GM18951 (cell line): ENCODE measurements at regions not wholly inside any gene's neighbourhood (a gene's known extent, or its start where the extent isn't known, plus 50 kb on each side); places are given as distances from the start of the nearest gene placed in this dataset.
"Not testable (repeated sequence)": the region's sequence is repeated elsewhere in the genome, so short reads cannot be mapped to it uniquely, and the experiment has no call there.

ENCODE experiments used
- POLR2A ChIP-seq: IDR thresholded peaks from 4 replicates; pipeline ENCODE4 v1.6.1; 2011; ENCODE audit warnings: mild to moderate bottlenecking; ENCODE audit not compliant: insufficient read length, insufficient read depth; ENCODE audit errors: extremely low read depth
- in situ Hi-C: fragments of 300-500 bp; cut with MboI; formaldehyde crosslinking; loops from one replicate; pipeline ENCODE4 v1.12.0; 2022; ENCODE audit warnings: low sequenced_read_pairs, mixed read lengths, inconsistent platforms; ENCODE audit not compliant: unreplicated experiment

DNA sequence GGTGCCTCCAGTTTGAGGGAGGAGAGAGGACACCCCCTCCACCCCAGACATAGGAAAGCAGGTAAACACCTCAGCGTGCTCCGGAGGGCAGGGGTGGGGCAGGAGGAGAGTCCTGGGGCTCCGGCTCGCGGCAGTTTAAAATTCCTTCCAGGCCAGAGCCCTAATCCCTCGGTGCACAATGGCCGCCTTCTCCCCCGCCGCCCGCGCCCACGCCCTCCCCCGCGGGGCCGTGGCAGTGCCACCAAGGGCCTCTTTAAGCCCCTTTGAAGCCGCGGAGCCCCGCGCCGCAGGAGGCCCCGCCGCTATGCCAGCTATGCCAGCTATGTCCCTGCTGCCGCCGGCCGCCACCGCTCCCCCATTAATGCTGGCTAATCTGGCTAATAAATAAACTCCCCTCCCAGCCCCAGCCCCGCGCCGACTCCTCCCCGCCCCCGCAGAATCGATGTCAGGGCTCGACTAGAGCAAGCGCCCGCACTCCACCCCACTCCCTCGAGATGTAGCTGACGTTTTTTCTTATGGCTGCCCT lies 125.1 kb downstream of the MRPL14 start:
- TF ChIP-seq POLR2A, result no peak
- in situ Hi-C loops, result no loop called here

DNA sequence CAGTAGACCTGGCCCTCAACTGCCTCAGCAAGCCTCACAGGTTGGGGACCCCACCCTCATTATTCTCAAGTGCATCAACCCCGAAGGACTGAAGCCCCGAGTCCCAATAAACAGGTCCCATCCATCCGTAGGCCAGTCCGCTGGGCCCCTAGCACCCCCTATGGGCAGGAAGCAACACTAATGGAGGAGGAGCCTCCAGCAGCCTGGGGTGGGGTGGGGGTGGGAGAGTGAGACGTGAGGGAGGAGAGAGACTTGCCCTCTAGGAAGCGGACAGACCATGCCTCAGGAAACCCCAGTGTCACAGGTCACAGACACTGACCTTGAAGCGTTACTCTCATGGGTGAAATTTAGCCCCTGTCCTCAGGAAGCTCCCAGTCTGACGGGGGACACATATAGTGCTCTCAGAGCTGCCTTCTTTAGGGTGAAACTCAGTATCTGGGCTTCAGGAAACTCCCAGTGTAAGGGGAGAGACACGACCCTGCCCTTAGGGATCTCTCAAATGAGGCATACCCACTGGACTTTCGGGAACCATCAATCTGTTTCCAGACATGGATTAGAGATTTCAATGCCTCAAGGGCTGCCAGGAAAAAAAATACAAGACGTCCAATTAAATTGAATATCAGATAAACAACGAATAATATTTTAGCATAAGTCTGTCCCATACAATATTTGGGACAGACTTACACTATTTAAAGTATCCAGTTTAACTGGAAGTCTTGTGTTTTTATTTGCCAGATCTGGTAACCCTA lies 125.8 kb downstream of the MRPL14 start:
- in situ Hi-C loops, result no loop called here
- no peak for TF ChIP-seq POLR2A

DNA sequence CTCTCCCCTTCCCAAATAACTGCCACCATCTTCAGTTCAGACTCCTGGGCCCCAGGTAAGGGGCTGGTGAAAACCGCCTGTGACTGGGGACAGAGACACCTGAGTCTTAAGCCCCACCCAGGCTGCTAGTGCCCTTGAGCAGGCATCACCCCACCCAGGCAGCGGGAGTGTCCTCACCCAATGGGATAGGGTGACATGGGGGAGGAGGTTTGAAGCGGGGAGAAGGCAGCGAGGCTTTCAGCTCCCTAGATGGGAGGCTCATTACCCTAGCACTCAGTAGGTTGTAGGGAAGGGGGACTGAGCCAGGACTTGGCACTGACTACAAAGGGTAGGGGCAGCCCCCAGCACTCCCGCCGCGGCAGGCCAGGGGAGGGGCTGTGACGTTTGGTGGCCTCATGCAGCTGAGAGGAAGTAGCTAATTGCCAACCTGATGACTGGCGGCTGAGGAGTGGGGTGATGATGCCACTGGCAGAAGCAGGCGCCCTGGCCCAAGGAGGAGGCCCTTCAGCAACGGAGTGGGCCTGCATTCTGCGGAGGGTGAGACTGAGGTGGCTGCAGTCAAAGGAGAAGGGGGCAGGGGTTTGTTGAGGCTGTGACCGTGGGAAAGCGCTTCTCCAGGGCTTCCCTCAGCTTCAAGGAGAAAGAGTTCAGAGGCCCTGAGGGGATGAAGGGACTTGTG lies 126.9 kb downstream of the MRPL14 start:
- in situ Hi-C loops, result no loop called here
- peak; percentile 56 for TF ChIP-seq POLR2A

DNA sequence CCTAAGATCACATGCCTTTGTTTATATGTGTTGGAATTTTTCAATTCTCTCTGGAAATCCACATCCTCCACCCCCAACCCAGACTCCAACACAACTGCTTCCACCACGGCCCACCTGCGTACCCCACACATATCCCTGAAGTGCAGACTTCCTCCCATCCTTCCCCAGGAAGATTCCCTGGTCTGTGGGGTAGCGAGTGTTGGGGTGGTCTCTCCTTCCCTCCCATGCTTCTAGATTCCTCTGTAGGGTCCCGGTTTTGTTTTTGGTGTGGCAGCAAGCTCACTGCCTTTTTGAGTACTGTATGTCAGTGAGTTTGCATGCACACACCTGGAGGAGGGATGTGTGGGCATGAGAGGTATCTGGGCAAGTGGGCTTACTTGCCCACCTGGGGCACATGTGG lies 127.6 kb downstream of the MRPL14 start:
- no peak for TF ChIP-seq POLR2A
- in situ Hi-C loops, result no loop called here

DNA sequence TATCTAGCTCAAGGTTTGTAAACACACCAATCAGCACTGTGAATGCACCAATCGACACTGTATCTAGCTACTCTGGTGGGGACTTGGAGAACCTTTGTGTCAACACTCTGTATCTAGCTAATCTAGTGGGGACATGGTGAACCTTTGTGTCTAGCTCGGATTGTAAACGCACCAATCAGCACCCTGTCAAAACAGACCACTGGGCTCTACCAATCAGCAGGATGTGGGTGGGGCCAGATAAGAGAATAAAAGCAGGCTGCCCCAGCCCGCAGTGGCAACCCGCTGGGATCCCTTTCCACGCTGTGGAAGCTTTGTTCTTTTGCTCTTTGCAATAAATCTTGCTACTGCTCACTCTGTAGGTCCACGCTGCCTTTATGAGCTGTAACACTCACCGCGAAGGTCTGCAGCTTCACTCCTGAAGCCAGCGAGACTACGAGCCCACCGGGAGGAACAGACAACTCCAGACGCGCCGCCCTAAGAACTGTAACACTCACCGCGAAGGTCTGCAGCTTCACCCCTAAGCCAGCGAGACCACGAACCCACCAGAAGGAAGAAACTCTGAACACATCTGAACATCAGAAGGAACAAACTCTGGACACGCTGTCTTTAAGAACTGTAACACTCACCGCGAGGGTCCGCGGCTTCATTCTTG lies 128.5 kb downstream of the MRPL14 start:
- in situ Hi-C loops, result not testable (repeated sequence)

DNA sequence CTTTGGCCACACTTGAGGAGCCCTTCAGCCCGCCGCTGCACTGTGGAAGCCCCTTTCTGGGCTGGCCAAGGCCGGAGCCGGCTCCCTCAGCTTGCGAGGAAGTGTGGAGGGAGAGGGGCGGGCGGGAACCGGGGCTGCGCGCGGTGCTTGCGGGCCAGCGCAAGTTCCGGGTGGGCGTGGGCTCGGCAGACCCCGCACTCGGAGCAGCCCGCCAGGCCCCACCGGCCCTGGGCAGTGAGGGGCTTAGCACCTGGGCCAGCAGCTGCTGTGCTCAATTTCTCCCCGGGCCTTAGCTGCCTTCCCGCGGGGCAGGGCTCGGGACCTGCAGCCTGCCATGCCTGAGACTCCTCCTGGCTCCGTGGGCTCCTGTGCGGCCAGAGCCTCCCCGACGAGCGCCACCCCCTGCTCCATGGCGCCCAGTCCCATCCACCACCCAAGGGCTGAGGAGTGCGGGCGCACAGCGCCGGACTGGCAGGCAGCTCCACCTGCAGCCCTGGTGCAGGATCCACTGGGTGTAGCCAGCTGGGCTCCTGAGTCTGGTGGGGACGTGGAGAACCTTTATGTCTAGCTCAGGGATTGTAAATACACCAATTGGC lies 129.2 kb downstream of the MRPL14 start:
- in situ Hi-C loops, result not testable (repeated sequence)

DNA sequence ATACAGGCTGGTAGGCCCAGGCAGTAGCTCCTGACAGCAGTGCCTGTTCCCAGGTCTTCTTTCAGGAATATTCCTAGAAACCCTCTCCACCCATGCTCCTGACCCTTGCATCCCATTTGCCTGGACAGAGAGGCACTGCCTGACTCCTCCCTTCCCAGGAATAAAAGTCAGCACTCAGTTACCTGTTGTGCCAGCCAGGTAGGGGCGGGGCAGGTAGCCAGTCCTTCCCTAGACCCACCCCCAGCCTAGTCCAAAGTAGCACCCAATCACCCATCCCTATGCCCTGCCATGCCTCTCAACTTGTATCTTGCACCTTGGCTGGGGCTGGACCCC lies 129.9 kb downstream of the MRPL14 start:
- in situ Hi-C loops, result no loop called here
- no peak for TF ChIP-seq POLR2A

DNA sequence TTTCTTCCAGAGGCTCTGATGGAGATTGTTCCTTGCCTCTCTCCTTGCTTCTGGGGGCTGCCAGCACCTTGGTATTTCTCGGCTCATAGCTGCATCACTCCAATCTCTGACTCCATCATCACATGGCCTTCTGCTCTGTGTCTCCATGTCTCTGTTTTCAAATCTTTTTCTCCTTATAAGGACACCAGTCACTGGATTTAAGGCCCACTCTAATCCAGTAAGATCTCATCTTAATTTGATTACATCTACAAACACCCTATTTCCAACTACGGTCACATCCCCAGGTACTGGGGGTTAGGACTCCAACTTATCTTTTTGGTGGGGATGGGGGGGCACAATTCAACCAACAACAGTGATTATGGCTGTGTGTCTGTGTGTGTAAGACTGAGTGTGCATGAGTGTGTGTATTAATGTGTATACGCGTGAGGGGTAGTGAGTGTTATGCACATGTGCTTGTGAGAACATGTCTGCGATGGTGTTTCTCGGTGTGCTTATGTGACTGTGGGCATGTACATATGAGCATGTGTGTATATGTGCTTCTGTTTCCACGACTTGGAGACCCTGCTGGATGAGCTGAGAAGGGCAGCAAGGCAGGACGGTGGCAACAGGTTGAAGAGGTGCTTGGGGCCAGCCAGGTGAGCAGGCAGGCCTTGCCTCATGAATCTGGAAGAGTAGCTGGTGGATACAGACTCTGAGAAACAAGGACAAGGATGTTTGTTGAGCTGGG lies 130.5 kb downstream of the MRPL14 start:
- in situ Hi-C loops, result no loop called here
- no peak for TF ChIP-seq POLR2A

DNA sequence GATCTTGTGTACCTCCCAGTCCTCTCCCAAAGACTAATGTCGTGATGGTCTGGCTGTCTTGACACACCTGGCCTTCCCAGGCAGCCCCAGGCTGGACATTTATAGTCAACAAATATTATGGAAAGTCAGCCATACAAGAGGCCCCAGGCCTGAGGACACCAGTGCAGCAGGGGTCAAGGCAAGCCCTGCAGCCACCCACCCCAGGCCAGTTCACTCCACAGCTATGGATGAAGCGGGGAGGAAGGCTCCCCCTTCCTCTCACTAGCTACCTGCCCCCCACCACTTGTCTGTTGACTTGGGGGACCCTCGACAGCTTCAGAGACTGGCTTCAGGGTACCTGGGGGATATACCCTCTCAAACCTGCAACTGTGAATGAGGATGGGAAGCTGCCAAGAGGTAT lies 132.1 kb downstream of the MRPL14 start:
- no peak for TF ChIP-seq POLR2A
- in situ Hi-C loops, result no loop called here

DNA sequence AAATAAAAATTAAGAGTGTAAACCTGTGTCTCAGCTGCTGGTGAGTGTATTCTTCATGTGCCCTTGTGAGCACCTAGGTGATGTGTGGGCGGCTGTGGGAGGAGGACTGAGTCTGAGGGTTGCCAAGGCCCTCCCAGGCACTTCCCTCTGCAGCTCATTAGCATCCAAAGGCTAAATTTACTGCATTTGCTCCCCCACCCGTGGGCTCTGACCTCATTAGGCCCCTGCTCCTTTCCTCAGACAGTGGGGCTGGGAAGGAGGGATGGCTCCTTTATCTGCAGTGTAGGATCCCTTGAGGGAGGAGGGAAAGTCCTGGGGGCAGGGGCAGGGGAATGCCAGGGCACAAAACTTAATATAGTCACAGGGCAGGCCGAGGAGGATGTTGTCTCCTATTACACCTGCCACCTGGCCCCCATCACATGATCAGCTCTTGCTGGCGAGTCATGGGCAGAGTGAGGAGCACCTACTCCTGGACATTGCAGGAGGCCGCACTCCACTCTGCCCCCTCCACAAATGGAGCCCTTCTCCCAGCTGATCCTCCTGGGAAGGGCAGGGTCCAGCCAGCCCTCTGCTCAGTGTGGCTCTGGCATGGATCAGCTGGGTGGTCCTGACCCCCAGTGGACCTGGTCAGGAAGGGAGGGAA lies 133.2 kb downstream of the MRPL14 start:
- in situ Hi-C loops, result no loop called here
- TF ChIP-seq POLR2A, result no peak

DNA sequence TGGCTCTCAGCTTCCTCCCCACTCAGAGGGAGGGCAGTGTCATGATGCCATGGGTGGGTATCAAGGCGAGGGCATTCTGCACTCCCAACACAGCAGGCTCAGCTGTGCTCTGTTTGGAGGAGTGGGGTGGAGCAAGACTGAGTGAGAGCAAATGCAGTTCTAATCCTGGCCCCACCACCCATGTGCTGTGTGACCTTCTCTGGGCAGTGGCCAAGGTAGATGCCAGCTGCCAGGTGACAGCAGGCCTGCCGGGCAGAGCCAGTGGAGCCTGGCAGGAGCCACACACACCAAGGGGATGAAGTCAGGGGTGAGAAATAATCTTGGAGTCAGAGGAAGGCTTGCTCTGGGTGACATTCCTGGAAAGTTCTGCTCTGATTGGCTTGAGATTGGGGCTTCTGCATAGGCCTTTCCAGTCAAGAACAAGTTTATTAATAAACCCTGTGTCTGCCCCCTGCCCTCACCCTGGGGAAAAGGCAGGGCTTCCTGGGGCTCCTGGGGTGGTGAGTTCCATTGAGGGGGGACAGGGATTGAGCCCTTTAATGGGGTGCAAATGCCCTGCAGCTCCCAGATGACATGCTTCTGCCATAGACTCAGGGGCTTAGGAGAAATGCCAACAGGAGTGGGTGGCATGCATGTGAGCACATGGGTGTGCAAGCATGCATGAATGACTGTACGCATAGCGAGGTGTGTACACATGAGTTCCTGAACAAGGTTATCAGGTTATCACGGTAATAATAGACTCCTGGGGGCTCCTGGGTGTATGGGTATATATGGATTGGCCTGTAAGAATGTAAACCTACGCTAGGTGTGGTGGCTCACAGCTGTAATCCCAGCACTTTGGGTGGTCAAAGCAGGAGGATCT lies 134.2 kb downstream of the MRPL14 start:
- in situ Hi-C loops, result no loop called here
- no peak for TF ChIP-seq POLR2A

DNA sequence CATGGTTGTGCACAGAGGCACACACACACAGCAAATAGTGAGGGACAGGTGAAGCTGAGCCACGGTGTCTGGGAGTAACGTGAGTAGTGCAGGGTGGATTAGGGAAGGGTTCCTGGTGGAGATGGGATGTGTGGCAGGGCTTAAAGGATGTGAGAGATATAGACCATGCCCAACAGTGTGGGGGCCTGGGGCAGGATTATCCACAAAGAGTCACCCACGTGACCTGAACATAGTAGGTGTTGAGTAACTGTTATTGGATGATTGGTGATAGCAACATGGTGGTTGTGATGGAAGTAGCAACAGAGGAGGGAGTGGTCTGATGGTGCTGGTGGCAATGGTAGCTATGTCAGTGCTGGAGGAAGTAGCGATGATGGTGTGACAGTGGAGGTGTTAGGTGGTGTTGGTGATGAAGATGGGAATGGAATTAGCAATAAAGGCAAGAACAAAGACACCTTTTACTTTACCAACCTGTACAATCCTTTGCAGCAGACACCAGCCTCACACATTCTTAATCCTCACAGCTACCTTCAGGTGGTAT lies 135.1 kb downstream of the MRPL14 start:
- TF ChIP-seq POLR2A, result no peak
- in situ Hi-C loops, result no loop called here
